A549 (cell line): ENCODE measurements at regions not wholly inside any gene's neighbourhood (a gene's known extent, or its start where the extent isn't known, plus 50 kb on each side); places are given as distances from the start of the nearest gene placed in this dataset.

Experiments used
- ATAC-seq, 2 experiments: fragments of 200-7000 bp in 1 of 2; fragments of >200 bp in 1 of 2; cut with Nextera tagmentation in 1 of 2; cut with Tn5 transposase in 1 of 2; 3 replicates each; pipeline versions ENCODE4 v1.8.0 to v1.9.1; 2018 to 2020; ENCODE audit warnings: mild to moderate bottlenecking in 1 of 2, moderate library complexity in 1 of 2
- CTCF ChIA-PET: fragments of 300-600 bp; sonication (Branson Sonifier 250); formaldehyde crosslinking; extraction: SDS; loops from one replicate; lab custom pipeline; 2021; ENCODE audit warnings: antibody characterized with exemption, inconsistent platforms; lab: Yijun Ruan, JAX
- POLR2A ChIA-PET: fragments of 350-600 bp; formaldehyde crosslinking; extraction: SDS; loops from one replicate; lab custom pipeline; 2021; ENCODE audit warnings: antibody characterized with exemption, inconsistent platforms; lab: Yijun Ruan, JAX
- DNase-seq, 2 experiments: peaks; one replicate each; pipeline versions ENCODE4 v3.0.0 to v3.0.0-alpha.2; 2011 to 2016; ENCODE audit warnings: low read depth in 1 of 2, low spot score in 1 of 2
- FAIRE-seq: peaks from 2 replicates; lab custom pipeline; 2011; peaks lifted over from hg19 to GRCh38; lab: Jason Lieb, UNC
- H3K27ac ChIP-seq, 2 experiments: fragments of >200 bp; sonication (Bioruptor Twin); formaldehyde crosslinking; 3 replicates each; pipeline ENCODE4 v1.5.1; 2016 to 2017
- H3K4me1 ChIP-seq: fragments of >200 bp; sonication (Bioruptor Twin); formaldehyde crosslinking; 3 replicates; pipeline ENCODE4 v1.6.1; 2016
- H3K4me2 ChIP-seq: fragments of >200 bp; sonication (Bioruptor Twin); formaldehyde crosslinking; 3 replicates; pipeline ENCODE4 v1.6.1; 2016
- H3K4me3 ChIP-seq: fragments of >200 bp; sonication (Bioruptor Twin); formaldehyde crosslinking; 3 replicates; pipeline ENCODE4 v1.5.1; 2016
- H3K9me3 ChIP-seq: fragments of >200 bp; sonication (Bioruptor Twin); formaldehyde crosslinking; 3 replicates; pipeline ENCODE4 v1.6.1; 2016
- EHF ChIP-seq: fragments of 250-450 bp; sonication (Bioruptor Pico); IDR thresholded peaks from 2 replicates; pipeline ENCODE4 v1.5.0; 2020; ENCODE audit warnings: mild to moderate bottlenecking
- ELK1 ChIP-seq: fragments of 150-350 bp; IDR thresholded peaks from 2 replicates; pipeline ENCODE4 v1.6.1; 2014; ENCODE audit warnings: low read depth, mild to moderate bottlenecking, low read length
- HOXA7 ChIP-seq: fragments of 250-450 bp; sonication (Bioruptor Pico); IDR thresholded peaks from 2 replicates; pipeline ENCODE4 v1.5.0; 2020; ENCODE audit warnings: mild to moderate bottlenecking, moderate library complexity
- JUN ChIP-seq, 2 experiments: fragments of >200 bp; sonication (Bioruptor Twin); formaldehyde crosslinking; IDR thresholded peaks; 2 replicates in 1 of 2; 3 replicates in 1 of 2; pipeline ENCODE4 v1.6.1; 2016 to 2017
- KDM1A ChIP-seq: fragments of 200-600 bp; sonication (generic); IDR thresholded peaks from 2 replicates; pipeline ENCODE4 v1.6.1; 2016; ENCODE audit warnings: low read depth, mild to moderate bottlenecking
- KDM5A ChIP-seq: fragments of 200-600 bp; sonication (generic); IDR thresholded peaks from 2 replicates; pipeline ENCODE4 v1.6.1; 2016; ENCODE audit warnings: antibody characterized with exemption, mild to moderate bottlenecking
- NPAS2 ChIP-seq: fragments of 250-450 bp; sonication (Bioruptor Pico); IDR thresholded peaks from 2 replicates; pipeline ENCODE4 v1.8.0; 2022; ENCODE audit warnings: mild to moderate bottlenecking, moderate library complexity, borderline replicate concordance
- NR3C1 ChIP-seq: fragments of >200 bp; sonication (Bioruptor Twin); formaldehyde crosslinking; IDR thresholded peaks from 3 replicates; pipeline ENCODE4 v1.6.1; 2017
- PBX3 ChIP-seq: IDR thresholded peaks from 2 replicates; pipeline ENCODE4 v1.6.1; 2012
- POLR2A ChIP-seq: IDR thresholded peaks from 2 replicates; pipeline ENCODE4 v1.6.1; 2012; ENCODE audit warnings: mild to moderate bottlenecking, low read length
- POLR2AphosphoS2 ChIP-seq: conservative IDR thresholded peaks from 2 replicates; pipeline ENCODE4 v1.6.1; 2012; ENCODE audit warnings: low read length, improper control_type of control experiment, inconsistent platforms
- RCOR1 ChIP-seq: fragments of 150-350 bp; IDR thresholded peaks from 2 replicates; pipeline ENCODE4 v1.6.1; 2014; ENCODE audit warnings: antibody characterized with exemption, low read length, low read depth
- RFX5 ChIP-seq: fragments of 450-650 bp; IDR thresholded peaks from 2 replicates; pipeline ENCODE4 v1.7.1; 2014; ENCODE audit warnings: antibody characterized with exemption, mild to moderate bottlenecking, moderate library complexity
- RNF2 ChIP-seq: fragments of 200-600 bp; sonication (generic); IDR thresholded peaks from 2 replicates; pipeline ENCODE4 v1.6.1; 2016; ENCODE audit warnings: low read depth, mild to moderate bottlenecking, antibody characterized with exemption, moderate library complexity, borderline replicate concordance
- ZC3H11A ChIP-seq: fragments of 450-650 bp; IDR thresholded peaks from 2 replicates; pipeline ENCODE4 v1.6.1; 2014; ENCODE audit warnings: antibody characterized with exemption, mild to moderate bottlenecking
- WGBS: methylation state at CpG from one replicate; pipeline ENCODE4 v1.1.6; 2017; ENCODE audit errors: missing lambda C conversion rate; 5-methylcytosine and 5-hydroxymethylcytosine counted together
- TF ChIP-seq, protein P1 (sequence below): fragments of 200-600 bp; sonication (generic); IDR thresholded peaks from 2 replicates; pipeline ENCODE4 v1.6.1; 2016; ENCODE audit warnings: antibody characterized with exemption, mild to moderate bottlenecking, moderate library complexity
- TF ChIP-seq, protein P2 (sequence below): fragments of >200 bp; sonication (Bioruptor Twin); formaldehyde crosslinking; IDR thresholded peaks from 2 replicates; pipeline ENCODE4 v1.6.1; 2016
- TF ChIP-seq, protein P3 (sequence below): fragments of >200 bp; sonication (Bioruptor Twin); formaldehyde crosslinking; IDR thresholded peaks from 3 replicates; pipeline ENCODE4 v1.5.1; 2016
- TF ChIP-seq, protein P4 (sequence below): IDR thresholded peaks from 2 replicates; pipeline ENCODE4 v1.6.1; 2012
- TF ChIP-seq, protein P5 (sequence below): IDR thresholded peaks from 2 replicates; pipeline ENCODE4 v1.6.1; 2012; ENCODE audit warnings: low read depth, borderline replicate concordance

DNA sequence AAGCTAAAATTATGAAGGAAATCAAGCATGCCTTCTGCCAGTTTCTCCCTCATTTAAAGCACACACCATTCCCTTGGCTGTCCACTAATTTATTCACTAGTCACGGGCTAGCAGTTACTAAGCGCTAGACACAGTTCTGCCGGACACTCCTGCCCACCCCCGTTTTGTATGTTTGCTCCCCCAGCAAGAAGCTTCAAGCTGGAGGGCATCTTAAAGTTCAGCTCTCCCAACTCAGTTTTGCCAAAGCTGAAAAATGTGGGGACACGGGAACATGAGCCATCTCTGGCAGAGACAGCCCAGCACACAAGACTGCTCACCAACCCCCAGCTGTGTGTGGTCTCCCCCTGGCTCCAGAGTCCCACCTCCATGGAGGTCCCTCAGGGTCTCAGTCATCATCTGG lies 263.6 kb downstream of the BRD1 start:
- CTCF ChIA-PET: no interaction called here
- Histone ChIP-seq H3K4me3 (no peak overlapping the region), H3K4me2 (no peak overlapping the region), H3K27ac (no peak overlapping the region), H3K4me1 (no peaks in the 10 kb centered on the region), H3K9me3 (no peaks in the 10 kb centered on the region)
- POLR2A ChIA-PET: no interaction called here
- no peak for TF ChIP-seq NR3C1
- TF ChIP-seq ELK1: no peak
- TF ChIP-seq, protein P1, sequence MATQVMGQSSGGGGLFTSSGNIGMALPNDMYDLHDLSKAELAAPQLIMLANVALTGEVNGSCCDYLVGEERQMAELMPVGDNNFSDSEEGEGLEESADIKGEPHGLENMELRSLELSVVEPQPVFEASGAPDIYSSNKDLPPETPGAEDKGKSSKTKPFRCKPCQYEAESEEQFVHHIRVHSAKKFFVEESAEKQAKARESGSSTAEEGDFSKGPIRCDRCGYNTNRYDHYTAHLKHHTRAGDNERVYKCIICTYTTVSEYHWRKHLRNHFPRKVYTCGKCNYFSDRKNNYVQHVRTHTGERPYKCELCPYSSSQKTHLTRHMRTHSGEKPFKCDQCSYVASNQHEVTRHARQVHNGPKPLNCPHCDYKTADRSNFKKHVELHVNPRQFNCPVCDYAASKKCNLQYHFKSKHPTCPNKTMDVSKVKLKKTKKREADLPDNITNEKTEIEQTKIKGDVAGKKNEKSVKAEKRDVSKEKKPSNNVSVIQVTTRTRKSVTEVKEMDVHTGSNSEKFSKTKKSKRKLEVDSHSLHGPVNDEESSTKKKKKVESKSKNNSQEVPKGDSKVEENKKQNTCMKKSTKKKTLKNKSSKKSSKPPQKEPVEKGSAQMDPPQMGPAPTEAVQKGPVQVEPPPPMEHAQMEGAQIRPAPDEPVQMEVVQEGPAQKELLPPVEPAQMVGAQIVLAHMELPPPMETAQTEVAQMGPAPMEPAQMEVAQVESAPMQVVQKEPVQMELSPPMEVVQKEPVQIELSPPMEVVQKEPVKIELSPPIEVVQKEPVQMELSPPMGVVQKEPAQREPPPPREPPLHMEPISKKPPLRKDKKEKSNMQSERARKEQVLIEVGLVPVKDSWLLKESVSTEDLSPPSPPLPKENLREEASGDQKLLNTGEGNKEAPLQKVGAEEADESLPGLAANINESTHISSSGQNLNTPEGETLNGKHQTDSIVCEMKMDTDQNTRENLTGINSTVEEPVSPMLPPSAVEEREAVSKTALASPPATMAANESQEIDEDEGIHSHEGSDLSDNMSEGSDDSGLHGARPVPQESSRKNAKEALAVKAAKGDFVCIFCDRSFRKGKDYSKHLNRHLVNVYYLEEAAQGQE: no peak
- TF ChIP-seq RFX5: no peak
- TF ChIP-seq KDM5A: no peak
- no peak for TF ChIP-seq JUN (IDR thresholded peaks at IDR 0.05)
- TF ChIP-seq POLR2AphosphoS2: no peak
- TF ChIP-seq, protein P2, sequence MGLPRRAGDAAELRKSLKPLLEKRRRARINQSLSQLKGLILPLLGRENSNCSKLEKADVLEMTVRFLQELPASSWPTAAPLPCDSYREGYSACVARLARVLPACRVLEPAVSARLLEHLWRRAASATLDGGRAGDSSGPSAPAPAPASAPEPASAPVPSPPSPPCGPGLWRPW: no peak
- TF ChIP-seq, protein P3, sequence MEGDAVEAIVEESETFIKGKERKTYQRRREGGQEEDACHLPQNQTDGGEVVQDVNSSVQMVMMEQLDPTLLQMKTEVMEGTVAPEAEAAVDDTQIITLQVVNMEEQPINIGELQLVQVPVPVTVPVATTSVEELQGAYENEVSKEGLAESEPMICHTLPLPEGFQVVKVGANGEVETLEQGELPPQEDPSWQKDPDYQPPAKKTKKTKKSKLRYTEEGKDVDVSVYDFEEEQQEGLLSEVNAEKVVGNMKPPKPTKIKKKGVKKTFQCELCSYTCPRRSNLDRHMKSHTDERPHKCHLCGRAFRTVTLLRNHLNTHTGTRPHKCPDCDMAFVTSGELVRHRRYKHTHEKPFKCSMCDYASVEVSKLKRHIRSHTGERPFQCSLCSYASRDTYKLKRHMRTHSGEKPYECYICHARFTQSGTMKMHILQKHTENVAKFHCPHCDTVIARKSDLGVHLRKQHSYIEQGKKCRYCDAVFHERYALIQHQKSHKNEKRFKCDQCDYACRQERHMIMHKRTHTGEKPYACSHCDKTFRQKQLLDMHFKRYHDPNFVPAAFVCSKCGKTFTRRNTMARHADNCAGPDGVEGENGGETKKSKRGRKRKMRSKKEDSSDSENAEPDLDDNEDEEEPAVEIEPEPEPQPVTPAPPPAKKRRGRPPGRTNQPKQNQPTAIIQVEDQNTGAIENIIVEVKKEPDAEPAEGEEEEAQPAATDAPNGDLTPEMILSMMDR: no peak
- TF ChIP-seq POLR2A: no peak
- TF ChIP-seq EHF (CRISPR knock-in tag): no peak
- DNase-seq (no peak), FAIRE-seq (no peak), ATAC-seq (no peak)
- WGBS: 28% methylated on average over 5 of the region's 5 CpGs

GRCh38 chr22:49562685-49563249 lies 264.9 kb downstream of the BRD1 start:
- DNase-seq: no peak
- ATAC-seq: no peak
- no peaks in the 10 kb centered on the region for H3K9me3 ChIP-seq
- TF ChIP-seq RCOR1 (no peak), NPAS2 (CRISPR knock-in tag) (no peak), PBX3 (no peak), ZC3H11A (no peak), KDM1A (no peak), NR3C1 (no peak), KDM5A (no peak), JUN (IDR thresholded peaks at IDR 0.05) (no peak), HOXA7 (CRISPR knock-in tag) (no peak), RNF2 (no peak)
- TF ChIP-seq, protein P4, sequence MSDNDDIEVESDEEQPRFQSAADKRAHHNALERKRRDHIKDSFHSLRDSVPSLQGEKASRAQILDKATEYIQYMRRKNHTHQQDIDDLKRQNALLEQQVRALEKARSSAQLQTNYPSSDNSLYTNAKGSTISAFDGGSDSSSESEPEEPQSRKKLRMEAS: no peak
- TF ChIP-seq, protein P2: no peak
- TF ChIP-seq, protein P5, sequence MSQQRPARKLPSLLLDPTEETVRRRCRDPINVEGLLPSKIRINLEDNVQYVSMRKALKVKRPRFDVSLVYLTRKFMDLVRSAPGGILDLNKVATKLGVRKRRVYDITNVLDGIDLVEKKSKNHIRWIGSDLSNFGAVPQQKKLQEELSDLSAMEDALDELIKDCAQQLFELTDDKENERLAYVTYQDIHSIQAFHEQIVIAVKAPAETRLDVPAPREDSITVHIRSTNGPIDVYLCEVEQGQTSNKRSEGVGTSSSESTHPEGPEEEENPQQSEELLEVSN: no peak
- TF ChIP-seq, all 56 proteins: peak for 0
- H3K4me2 ChIP-seq: no peak overlapping the region
- H3K4me3 ChIP-seq: no peak overlapping the region
- ChIA-PET POLR2A (no interaction called here), CTCF (no interaction called here)
- no peak for FAIRE-seq
- 0% methylated on average over 4 of the region's 4 CpGs for WGBS
- no peaks in the 10 kb centered on the region for H3K4me1 ChIP-seq
- no peak overlapping the region for H3K27ac ChIP-seq
